ENCODE measurements at regions not wholly inside any gene's neighbourhood (a gene's known extent, or its start where the extent isn't known, plus 50 kb on each side); places are given as distances from the start of the nearest gene placed in this dataset.

DNA sequence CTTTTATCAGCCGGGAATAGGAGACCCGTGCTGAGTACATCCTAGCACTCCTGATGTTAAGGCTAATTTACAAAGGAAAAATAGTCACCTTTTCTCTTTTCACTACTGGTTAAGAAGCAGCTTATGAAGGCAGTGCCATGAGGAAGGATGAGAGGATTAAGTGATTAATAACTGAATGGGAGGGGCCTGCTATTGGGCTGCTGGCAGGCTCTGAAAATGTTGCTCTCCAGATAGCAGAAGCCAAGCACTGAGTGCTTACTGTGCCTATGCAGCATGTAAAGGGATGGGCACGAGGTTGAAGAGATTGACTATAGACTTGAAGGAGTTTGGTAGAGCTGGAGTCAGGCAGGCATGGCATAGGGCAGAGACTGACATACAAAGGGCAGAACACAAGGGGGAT is 282.4 kb upstream of the THSD7B start:
- no peak for TF ChIP-seq ATF3 (IDR thresholded peaks at IDR 0.05)
- no peak for TF ChIP-seq ATF3 (CRISPR knock-in tag; conservative IDR thresholded peaks at IDR 0.05)
- TF ChIP-seq ZNF282 (CRISPR knock-in tag; IDR thresholded peaks at IDR 0.05): no peak
